Thymus (tissue), 11 donors: ENCODE measurements at regions not wholly inside any gene's neighbourhood (a gene's known extent, or its start where the extent isn't known, plus 50 kb on each side); places are given as distances from the start of the nearest gene placed in this dataset.

Experiments used
- DNase-seq, 9 donors: peaks; one replicate each; pipeline ENCODE4 v3.0.0-alpha.2; 2013; ENCODE audit warnings: low spot score in 9 of 9, low read depth in 6 of 9, missing footprints in 1 of 9
- H3K27ac ChIP-seq, 2 donors: one replicate each; pipeline ENCODE4 v1.5.1; 2013; ENCODE audit warnings: control low read depth in 1 of 2, low read depth in 1 of 2, low read length in 1 of 2, mild to moderate bottlenecking in 1 of 2, moderate library complexity in 1 of 2
- H3K27me3 ChIP-seq, 2 donors: one replicate each; pipeline ENCODE4 v1.5.1; 2013; ENCODE audit warnings: low read length in 1 of 2; ENCODE audit not compliant: control insufficient read depth in 2 of 2, insufficient read depth in 1 of 2
- H3K36me3 ChIP-seq, 2 donors: one replicate each; pipeline ENCODE4 v1.5.1; 2013; ENCODE audit warnings: low read length in 1 of 2, mild to moderate bottlenecking in 1 of 2, moderate library complexity in 1 of 2; ENCODE audit not compliant: control insufficient read depth in 2 of 2, insufficient read depth in 2 of 2
- H3K4me1 ChIP-seq, 2 donors: one replicate each; pipeline ENCODE4 v1.5.1; 2013; ENCODE audit warnings: low read length in 2 of 2; ENCODE audit not compliant: control insufficient read depth in 2 of 2, insufficient read depth in 2 of 2
- H3K4me3 ChIP-seq, 2 donors: one replicate each; pipeline ENCODE4 v1.5.1; 2013; ENCODE audit warnings: low read length in 2 of 2, control low read depth in 1 of 2, mild to moderate bottlenecking in 1 of 2
- H3K9me3 ChIP-seq, 2 donors: one replicate each; pipeline ENCODE4 v1.5.1; 2013; ENCODE audit warnings: low read length in 1 of 2, mild to moderate bottlenecking in 1 of 2; ENCODE audit not compliant: control insufficient read depth in 2 of 2, insufficient read depth in 1 of 2
- WGBS: extraction: QIAGEN DNeasy Blood & Tissue Kit; methylation state at CpG from one replicate; pipeline ENCODE4 v1.1.7; 2013; 5-methylcytosine and 5-hydroxymethylcytosine counted together
- donor health status: healthy.

DNA sequence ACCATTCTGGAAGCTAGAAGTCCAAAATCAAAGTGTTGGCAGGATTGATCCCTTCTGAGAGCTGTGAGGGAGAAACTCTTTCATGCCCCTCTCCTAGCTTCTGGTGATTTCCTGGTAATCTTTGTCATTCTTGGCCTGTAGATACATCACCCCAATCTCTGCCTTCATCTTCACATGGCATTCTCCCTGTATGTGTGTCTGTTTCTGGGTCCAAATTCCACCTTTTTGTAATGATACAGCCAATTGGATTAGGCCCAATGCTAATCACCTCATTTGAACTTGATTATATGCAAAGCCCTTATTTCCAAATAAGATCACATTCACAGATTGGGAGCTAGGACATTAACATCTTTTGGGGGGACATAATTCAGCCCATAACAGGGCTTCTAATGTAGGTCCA lies 76.9 kb upstream of the MBIP start:
- no peaks in the 10 kb centered on the region for H3K36me3 ChIP-seq
- no peaks in the 10 kb centered on the region for H3K9me3 ChIP-seq
- no peaks in the 10 kb centered on the region for H3K27me3 ChIP-seq
- H3K4me1 ChIP-seq: no peaks in the 10 kb centered on the region
- no peak overlapping the region for H3K27ac ChIP-seq
- H3K4me3 ChIP-seq: no peak overlapping the region
- DNase-seq: no peak

- no peaks in the 10 kb centered on the region for H3K9me3 ChIP-seq
- DNase-seq: no peak
- H3K4me3 ChIP-seq: no peak overlapping the region
- no peak overlapping the region for H3K27ac ChIP-seq
- H3K4me1 ChIP-seq: no peaks in the 10 kb centered on the region
- H3K36me3 ChIP-seq: no peaks in the 10 kb centered on the region
- H3K27me3 ChIP-seq: no peaks in the 10 kb centered on the region
Observed at GRCh38 chr14:36396798-36397197, 76.4 kb upstream of the MBIP start.

- no peaks in the 10 kb centered on the region for H3K9me3 ChIP-seq
- H3K36me3 ChIP-seq: no peaks in the 10 kb centered on the region
- WGBS: 46% methylated on average over 1 of the region's 1 CpG
- no peak for DNase-seq
- no peak overlapping the region for H3K4me3 ChIP-seq
- H3K4me1 ChIP-seq: no peaks in the 10 kb centered on the region
- H3K27me3 ChIP-seq: no peaks in the 10 kb centered on the region
- no peak overlapping the region for H3K27ac ChIP-seq
Observed at GRCh38 chr14:36394593-36394992, 74.2 kb upstream of the MBIP start.

DNA sequence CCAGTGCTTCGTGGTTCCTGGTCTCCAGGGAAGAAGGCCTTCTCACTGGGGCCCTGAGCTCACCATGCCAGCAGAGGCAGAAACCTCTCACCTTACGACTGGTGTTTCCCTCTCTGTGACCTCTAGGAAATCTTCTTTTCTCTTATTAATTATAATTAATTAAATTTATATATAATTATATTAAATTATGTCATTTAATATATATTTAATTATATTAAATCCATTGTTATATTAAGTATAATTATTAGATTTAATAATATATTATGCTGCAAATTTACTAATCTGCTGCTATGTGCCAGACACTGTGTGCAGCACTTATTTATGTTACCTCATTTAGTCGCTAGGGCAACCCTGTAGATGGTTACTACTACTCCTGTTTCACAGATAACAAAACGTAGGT lies 70.3 kb upstream of the MBIP start:
- Histone ChIP-seq H3K4me1 (no peaks in the 10 kb centered on the region), H3K36me3 (no peaks in the 10 kb centered on the region), H3K9me3 (no peaks in the 10 kb centered on the region), H3K4me3 (no peak overlapping the region), H3K27ac (no peak overlapping the region), H3K27me3 (no peaks in the 10 kb centered on the region)
- DNase-seq: no peak
- 79% methylated on average over 4 of the region's 4 CpGs for WGBS

GRCh38 chr14:36383767-36384431 lies 63.5 kb upstream of the MBIP start:
- 97% methylated on average over 7 of the region's 7 CpGs for WGBS
- Histone ChIP-seq H3K36me3 (no peaks in the 10 kb centered on the region), H3K27ac (no peak overlapping the region), H3K4me1 (no peaks in the 10 kb centered on the region), H3K9me3 (no peaks in the 10 kb centered on the region), H3K27me3 (no peaks in the 10 kb centered on the region), H3K4me3 (no peak overlapping the region)
- no peak for DNase-seq

GRCh38 chr14:36373982-36374673 lies 53.7 kb upstream of the MBIP start:
- DNase-seq: peak; percentile 30 to 79 (median 54)
- Histone ChIP-seq H3K4me1 (no peaks in the 10 kb centered on the region), H3K36me3 (no peaks in the 10 kb centered on the region), H3K27ac (no peak overlapping the region), H3K4me3 (no peak overlapping the region), H3K9me3 (no peaks in the 10 kb centered on the region), H3K27me3 (no peaks in the 10 kb centered on the region)
- 29% methylated on average over 4 of the region's 4 CpGs for WGBS
